ENCODE measurements at regions not wholly inside any gene's neighbourhood (a gene's known extent, or its start where the extent isn't known, plus 50 kb on each side); places are given as distances from the start of the nearest gene placed in this dataset.
"Not testable (repeated sequence)": the region's sequence is repeated elsewhere in the genome, so short reads cannot be mapped to it uniquely, and the experiment has no call there.

DNA sequence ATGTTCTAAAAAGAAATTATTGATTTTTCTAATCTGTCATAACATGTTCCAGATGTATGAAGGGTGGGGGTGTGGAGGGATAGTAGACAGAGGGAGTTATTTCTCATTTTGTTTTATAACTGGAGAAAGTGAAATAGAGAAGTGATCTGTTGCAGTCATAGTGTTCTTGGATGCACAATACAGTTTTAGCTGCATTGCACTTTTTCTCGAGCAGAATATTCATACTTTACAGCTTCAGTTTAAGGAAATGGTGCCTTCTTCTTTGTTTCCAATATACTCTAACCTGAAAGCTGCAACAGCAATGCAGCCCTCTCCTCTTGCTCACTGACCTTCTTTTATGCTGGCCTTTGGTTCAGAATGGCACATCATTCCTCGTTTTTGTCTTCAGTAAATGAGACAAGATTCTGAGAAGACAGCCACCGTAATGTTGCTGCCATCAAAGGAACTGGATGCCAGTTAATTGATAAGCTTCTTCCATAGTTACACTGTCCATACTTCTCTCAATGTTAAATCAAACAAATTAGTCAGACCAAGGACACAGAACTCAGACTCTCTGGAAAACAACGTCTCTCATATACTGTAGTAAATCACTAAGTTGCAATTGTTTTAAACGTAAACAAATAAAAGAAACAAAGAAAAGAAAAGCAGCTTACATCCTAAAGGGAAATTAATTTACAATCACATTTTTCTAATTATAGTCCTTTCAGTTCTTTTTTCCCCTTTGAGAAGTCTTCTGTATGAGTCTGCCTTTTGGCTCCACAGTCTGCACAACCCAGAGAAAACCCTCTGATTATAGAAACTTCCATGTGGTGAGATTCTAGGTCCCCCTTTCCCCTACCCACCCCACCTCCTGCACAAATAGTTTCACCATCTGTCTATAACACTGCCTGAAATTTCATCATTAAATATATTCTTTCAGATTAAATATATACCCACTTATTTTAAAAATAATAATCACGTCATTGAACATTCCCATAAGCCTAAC lies 97.4 kb upstream of the UGP2 start:
- TF ChIP-seq, protein P1, sequence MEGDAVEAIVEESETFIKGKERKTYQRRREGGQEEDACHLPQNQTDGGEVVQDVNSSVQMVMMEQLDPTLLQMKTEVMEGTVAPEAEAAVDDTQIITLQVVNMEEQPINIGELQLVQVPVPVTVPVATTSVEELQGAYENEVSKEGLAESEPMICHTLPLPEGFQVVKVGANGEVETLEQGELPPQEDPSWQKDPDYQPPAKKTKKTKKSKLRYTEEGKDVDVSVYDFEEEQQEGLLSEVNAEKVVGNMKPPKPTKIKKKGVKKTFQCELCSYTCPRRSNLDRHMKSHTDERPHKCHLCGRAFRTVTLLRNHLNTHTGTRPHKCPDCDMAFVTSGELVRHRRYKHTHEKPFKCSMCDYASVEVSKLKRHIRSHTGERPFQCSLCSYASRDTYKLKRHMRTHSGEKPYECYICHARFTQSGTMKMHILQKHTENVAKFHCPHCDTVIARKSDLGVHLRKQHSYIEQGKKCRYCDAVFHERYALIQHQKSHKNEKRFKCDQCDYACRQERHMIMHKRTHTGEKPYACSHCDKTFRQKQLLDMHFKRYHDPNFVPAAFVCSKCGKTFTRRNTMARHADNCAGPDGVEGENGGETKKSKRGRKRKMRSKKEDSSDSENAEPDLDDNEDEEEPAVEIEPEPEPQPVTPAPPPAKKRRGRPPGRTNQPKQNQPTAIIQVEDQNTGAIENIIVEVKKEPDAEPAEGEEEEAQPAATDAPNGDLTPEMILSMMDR (IDR thresholded peaks at IDR 0.05; ENCODE audit: insufficient read depth, low read depth, low read length): no peak
- Histone ChIP-seq H3K27me3 (ENCODE audit: control insufficient read depth, insufficient read depth, low read length) (no peaks in the 10 kb centered on the region), H3K4me3 (ENCODE audit: low read depth, low read length) (no peak overlapping the region), H3K36me3 (ENCODE audit: control insufficient read depth, insufficient read depth, low read length) (no peaks in the 10 kb centered on the region)
- CTCF ChIA-PET: interaction anchor here (0.9 to 1.2 kb wide), 2 partner anchors 7 to 9 kb away, joined by 3 read pairs; no protein-coding TSS in a partner anchor
- DNase-seq (ENCODE audit: low read depth): no peak
- POLR2A ChIA-PET: no interaction called here

DNA sequence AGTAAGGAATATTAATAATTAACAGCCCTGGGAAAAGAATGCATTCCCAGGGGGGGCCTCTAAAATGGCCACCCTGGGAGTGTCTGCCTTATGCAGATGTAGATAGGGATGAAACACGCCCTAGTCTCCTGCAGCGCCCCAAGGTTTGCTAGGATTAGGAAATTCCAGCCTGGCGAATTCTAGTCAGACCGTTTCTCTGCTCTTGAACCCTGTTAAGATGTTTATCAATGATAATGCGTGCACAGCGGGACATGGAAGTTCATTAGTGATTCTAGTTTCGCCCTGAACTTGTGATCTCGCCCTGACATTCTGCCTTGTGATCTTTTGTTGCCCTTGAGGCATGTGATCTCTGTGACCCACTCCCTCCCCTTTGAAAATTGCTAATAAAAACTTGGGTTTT lies 95.1 kb upstream of the UGP2 start:
- CTCF ChIA-PET; H3K27me3 ChIP-seq (ENCODE audit: control insufficient read depth, insufficient read depth, low read length); H3K4me3 ChIP-seq (ENCODE audit: low read depth, low read length); POLR2A ChIA-PET; H3K36me3 ChIP-seq (ENCODE audit: control insufficient read depth, insufficient read depth, low read length); DNase-seq (ENCODE audit: low read depth): not testable (repeated sequence)

DNA sequence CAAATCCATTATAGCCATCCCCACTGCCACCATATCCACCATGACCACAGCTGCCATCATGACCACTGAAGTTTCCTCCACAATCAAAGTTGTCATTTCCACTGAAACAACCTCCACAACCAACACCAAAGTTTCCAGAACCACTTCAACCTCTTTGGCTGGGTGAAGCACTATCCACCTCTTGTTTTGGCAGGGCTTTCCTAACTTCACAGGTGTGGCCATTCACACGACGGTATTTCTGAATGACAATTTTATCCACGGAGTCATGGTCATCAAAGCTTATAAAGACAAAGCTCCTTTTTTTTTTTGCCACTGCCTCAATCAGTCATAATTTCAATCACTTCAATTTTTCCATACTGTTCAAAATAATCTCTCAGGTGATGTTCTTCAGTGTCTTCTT lies 89.8 kb upstream of the UGP2 start:
- CTCF ChIA-PET: interaction anchor here (1.0 kb wide), 1 partner anchor 8 kb away, joined by 3 read pairs; no protein-coding TSS in a partner anchor
- no peaks in the 10 kb centered on the region for H3K27me3 ChIP-seq (ENCODE audit: control insufficient read depth, insufficient read depth, low read length)

GRCh38 chr2:63755216-63755615 lies 86.5 kb upstream of the UGP2 start:
- CTCF ChIA-PET: interaction anchor here (0.6 to 1.7 kb wide), 3 partner anchors 16 to 88 kb away, joined by 3 to 4 read pairs (median 3); no protein-coding TSS in a partner anchor
- no peaks in the 10 kb centered on the region for H3K27me3 ChIP-seq (ENCODE audit: control insufficient read depth, insufficient read depth, low read length)
- no peak overlapping the region for H3K4me3 ChIP-seq (ENCODE audit: low read depth, low read length)
- no peaks in the 10 kb centered on the region for H3K36me3 ChIP-seq (ENCODE audit: control insufficient read depth, insufficient read depth, low read length)
- POLR2A ChIA-PET: no interaction called here
- DNase-seq (ENCODE audit: low read depth): peak; percentile 34
- TF ChIP-seq, protein P1 (IDR thresholded peaks at IDR 0.05; ENCODE audit: insufficient read depth, low read depth, low read length): no peak

More for the DNA sequence above, 89.8 kb upstream of the UGP2 start:
- DNase-seq (ENCODE audit: low read depth): no peak
- TF ChIP-seq, protein P1 (IDR thresholded peaks at IDR 0.05; ENCODE audit: insufficient read depth, low read depth, low read length): no peak
- POLR2A ChIA-PET: no interaction called here
- Histone ChIP-seq H3K36me3 (ENCODE audit: control insufficient read depth, insufficient read depth, low read length) (no peaks in the 10 kb centered on the region), H3K4me3 (ENCODE audit: low read depth, low read length) (no peak overlapping the region)

DNA sequence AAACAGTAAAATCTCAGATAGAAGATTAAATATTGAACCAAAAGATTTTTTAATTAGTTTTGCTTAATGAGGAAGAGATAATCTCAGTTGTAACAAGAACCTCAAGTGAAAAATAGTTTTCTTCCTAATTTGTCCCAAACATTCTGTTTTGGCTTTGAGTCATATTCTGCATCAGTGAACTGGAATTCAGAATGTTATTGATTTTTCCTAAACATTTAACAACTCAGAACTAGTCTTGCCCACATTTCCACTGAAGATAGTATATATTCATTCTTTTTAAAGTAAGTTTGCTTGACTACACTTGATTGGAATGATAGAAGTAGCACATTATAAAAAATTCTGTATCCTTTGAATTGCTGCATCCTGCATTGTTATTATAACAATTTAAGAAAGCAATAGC lies 85.7 kb upstream of the UGP2 start:
- no peak overlapping the region for H3K4me3 ChIP-seq (ENCODE audit: low read depth, low read length)
- H3K27me3 ChIP-seq (ENCODE audit: control insufficient read depth, insufficient read depth, low read length): no peaks in the 10 kb centered on the region
- ChIA-PET POLR2A (no interaction called here), CTCF (interaction anchor here (0.6 to 1.0 kb wide), 2 partner anchors 21 to 88 kb away, joined by 3 to 4 read pairs; no protein-coding TSS in a partner anchor)
- TF ChIP-seq, protein P1 (IDR thresholded peaks at IDR 0.05; ENCODE audit: insufficient read depth, low read depth, low read length): no peak
- no peak for DNase-seq (ENCODE audit: low read depth)
- H3K36me3 ChIP-seq (ENCODE audit: control insufficient read depth, insufficient read depth, low read length): no peaks in the 10 kb centered on the region
